ENCODE measurements at regions not wholly inside any gene's neighbourhood (a gene's known extent, or its start where the extent isn't known, plus 50 kb on each side); places are given as distances from the start of the nearest gene placed in this dataset.
"Not testable (repeated sequence)": the region's sequence is repeated elsewhere in the genome, so short reads cannot be mapped to it uniquely, and the experiment has no call there.

DNA sequence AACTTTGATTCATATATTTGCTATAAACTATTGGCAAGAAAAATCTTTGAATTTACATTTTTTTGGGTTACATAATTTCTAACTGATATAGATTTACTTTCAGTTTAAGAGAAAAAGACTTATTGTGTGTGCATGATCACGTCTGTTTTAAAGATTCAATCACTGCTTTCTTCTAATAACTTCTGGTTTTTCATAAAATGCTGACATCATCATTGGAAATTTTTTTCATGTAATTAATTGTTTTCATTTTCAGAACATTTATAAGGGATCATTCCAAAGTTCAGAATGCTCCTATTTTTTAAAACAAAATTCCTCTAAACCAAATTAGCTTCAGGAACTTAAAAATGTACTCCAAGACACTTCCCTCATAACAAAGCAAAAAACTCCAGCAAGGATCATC, 500.7 kb upstream of the GBE1 start:
- no peak for DNase-seq

DNA sequence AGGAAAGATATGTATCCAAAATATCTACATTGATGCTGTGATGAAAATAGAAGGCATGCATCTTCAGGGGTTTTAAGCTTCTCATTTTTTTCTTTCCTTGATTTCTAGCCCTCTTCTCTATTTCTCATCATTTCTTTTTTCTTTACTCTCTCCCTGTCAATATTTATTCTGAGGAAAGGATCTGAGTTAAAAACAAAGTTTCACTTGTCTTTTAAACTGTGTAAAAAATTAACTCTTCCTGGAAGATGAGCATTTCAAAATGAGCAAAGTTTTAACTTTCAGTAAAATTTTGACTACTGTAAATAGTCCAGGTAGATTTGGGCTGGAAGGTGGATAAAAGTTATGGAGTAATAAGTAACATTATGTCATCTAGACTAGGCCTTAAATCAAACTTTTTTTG, 500.2 kb upstream of the GBE1 start:
- no peak for DNase-seq

DNA sequence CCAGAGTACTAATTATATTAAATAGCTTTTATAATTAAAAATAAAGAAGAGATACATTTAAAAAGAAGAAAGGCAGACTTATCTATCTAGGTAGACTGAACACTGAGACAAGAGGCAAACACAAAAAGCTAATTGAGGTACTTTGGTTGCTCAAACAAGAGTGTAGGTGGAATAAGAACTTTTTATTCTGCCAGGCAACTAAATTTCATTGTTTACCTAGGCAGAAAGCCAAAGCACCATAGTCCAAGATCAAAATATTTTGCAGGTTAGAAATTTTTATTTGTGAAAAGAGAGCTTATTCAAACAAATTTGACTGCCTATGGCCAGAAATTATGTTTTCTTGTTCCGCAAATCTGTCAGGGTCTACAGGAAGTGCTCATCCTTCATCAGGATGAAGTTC, 499.6 kb upstream of the GBE1 start:
- DNase-seq = no peak

DNA sequence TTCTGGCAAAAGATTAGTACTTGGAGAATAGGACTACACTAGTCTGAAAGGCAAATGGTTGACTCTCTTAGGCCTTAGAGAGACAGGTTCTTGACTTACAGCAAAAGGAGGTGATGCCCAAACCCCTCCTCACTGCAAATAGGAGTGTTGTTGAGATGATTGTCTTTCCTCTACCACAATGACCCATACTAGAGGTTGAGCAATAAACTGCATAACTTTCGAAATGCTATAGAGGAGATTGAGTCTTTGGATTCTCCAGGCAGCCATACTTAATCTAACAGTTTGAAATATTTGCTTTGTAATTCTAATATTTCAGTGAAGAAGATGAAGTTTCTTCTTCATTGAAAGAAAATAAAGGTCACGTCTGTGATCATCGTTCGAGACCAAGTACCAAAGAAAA, 498.5 kb upstream of the GBE1 start:
- no peak for DNase-seq

DNA sequence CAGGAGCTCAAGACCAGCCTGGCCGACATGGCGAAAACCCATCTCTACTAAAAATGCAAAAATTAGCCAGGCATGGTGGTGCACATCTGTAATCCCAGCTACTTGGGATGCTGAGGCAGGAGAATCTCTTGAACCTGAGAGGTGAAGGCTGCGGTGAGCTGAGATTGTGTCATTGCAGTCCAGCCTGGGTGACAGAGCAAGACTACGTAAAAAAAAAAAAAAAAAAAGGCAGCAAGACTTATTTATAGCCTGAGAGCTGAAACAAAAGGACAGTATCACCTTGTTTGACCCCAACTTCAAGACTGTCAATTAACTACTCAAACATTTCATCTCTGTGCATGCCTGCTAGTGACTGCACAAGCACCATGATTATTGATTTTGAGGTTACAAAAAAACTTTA, 478.9 kb upstream of the GBE1 start:
- no peak for DNase-seq

DNA sequence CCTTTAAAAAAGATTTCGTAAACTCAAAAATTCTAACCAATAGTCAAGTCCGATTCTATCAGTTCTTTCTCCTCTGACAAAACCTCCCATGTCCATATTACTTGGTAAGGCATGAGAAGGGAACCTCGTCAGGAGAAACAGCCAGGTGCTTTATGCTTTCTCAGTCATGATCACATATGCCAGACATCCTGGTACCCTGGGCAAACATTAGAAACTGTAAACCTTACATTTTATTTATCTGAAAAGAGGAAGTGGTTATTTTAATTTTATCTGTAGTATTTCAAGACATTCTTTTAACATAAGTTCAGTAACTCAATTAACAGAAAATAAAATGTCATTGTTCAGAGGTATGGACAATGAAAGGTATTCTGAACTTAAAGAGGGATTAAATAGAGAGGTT, 474.8 kb upstream of the GBE1 start:
- no peak for DNase-seq

DNA sequence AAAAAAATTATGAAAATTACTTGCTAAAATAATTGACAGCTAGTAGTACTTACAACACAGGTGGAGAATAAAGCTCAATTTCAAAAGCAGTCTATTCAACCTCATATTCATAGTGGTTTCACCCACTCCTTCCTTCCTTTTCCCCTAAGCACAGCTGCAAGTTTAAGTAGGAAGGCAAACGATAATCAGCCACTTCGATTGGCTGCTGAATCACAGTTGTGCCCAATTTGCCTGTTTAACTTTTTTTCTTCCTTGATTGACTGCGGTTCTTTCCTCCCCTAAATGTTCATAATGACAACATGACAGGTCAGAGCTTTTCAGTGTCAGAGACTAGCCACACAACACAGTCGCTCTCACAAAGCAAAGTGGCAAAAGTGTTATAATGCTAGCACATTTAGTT, 468.0 kb upstream of the GBE1 start:
- no peak for DNase-seq

DNA sequence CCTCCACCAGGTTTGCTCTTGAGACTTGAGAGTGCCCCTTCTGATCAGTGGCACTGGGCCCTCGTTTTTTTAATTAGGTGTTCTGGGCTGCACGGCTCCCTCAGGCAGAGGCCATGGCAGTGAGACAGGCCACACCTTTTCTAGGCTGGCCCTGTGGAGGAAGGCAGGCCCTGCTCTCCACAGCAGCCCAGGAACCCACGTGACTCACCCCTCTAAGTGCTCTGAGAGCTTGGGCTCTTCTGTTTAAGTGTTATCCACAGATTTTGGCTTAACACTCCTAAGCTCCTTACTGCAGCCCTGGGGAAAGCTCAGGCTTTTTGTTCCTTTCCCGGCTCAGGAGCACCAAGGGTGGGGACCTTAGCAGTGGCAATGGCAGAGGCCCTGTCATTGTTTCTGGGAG, 463.2 kb upstream of the GBE1 start:
- DNase-seq = no peak

DNA sequence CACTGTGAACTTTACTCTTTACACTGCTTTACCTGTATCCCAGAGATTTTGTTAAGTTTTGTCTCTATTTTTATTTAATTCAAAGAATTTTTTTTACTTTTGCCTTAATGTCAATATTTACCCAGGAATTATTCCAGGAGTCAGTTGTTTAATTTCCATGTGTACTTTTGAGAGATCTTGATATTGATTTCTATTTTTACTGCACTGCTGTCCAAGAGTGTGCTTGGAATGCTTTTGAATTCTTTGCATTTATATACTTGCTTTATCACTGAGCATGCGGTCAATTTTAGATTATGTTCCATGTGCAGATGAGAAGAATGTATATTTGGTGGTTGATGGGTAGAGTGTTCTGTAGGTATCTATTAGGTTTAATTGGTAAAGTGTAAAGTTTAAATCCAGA, 461.0 kb upstream of the GBE1 start:
- no peak for DNase-seq

DNA sequence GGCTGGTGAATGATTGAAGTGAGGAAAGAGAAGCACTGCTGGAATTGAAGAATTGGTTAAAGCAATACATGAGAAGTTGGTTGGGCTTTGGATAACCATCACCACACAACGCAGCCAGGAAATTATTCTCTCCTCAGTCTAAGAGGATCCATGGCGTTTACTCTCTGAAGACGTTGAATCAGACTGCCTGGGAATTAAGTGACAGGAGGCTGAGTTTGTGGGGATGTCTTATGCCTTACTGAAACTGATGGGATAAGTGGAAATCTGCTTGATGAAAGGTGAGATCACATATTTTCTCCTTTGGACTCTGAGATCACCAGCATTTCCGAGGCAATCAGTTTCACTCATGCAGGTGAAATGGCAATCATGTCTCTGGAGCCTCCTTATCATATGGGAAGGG, 456.1 kb upstream of the GBE1 start:
- no peak for DNase-seq

DNA sequence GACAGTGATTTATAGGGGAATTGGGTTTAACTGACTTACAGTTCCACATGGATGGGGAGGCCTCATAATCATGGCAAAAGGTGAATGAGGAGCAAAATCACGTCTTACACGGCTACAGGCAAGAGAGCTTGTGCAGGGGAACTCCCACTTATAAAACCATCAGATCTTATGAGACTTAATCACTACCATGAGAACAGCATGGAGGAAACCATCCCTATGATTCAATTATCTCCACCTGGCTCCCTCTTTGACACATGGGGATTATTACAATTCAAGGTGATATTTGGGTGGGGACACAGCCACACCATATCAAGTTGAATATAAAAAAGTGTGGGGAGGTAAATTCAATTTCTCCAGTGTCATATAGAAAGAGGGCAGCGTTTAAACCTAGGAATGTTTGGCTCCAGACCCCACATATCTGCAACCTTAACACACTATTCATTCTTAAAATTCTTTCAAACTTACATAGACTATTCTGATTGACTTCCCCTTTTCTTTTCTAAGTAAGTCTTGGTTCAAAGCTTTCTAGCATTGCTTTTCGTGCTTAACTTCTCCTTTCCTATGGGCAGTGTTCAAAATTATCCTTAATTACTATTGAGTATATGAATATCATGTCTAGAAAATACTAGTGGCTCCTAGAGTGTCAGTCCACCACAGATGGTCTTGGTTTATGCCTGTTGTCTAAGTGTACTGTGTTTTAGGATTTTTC, 446.7 kb upstream of the GBE1 start:
- DNase-seq = no peak

DNA sequence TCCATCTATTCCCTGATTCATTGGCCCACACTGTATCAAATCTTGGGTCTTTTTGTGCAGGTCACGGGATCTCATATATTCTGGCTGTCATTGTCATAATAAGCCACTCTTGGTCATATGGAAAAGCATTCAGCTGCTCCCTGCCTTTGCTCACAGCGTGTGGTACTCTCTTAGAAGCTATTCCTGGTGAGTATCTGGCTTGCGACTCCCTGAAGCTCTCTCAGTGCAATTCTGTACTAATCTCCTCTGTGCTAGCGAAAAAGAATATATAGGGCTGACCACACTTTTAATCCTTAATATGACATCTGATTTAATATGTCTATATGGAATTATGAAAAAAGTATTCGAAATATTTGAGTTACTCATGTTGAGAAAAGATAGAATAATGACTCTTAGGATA, 440.8 kb upstream of the GBE1 start:
- DNase-seq = no peak

DNA sequence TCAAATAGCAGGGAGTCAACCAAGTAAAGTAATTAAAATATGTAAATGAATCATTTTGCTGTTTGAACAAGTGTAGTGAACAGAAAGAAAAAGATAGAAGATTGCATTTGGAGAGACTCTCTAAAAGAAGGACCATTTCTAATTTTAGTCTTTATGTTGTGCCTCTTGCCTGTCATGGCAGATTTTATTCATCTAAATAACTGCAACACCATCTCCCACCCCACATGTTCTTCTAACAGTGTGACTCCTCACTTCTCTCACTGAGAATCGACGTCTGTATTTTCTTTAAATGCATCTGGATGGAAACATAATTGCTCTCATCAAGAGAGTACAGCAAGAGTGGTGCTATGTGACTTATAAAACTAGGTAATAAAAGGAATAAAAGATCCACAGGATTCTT, 439.9 kb upstream of the GBE1 start:
- DNase-seq = no peak

DNA sequence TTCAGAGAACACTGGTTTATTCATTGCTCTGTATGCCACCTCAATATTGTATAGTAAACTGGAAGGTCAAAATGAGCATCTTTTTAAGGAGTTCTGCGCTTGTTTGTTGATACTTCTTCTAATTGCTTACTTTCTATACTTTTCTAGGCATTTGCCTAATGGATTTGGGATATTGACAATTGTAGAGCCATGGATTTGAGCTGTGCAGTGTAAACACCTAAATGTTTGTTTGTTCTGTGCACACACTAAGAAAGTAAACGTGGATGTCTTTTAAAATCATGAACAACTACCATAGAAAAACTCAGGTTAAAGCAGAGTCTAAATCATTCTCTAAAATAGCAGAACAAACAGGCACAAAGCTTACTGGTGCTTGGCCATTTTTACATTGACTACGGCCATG, 436.6 kb upstream of the GBE1 start:
- no peak for DNase-seq

DNA sequence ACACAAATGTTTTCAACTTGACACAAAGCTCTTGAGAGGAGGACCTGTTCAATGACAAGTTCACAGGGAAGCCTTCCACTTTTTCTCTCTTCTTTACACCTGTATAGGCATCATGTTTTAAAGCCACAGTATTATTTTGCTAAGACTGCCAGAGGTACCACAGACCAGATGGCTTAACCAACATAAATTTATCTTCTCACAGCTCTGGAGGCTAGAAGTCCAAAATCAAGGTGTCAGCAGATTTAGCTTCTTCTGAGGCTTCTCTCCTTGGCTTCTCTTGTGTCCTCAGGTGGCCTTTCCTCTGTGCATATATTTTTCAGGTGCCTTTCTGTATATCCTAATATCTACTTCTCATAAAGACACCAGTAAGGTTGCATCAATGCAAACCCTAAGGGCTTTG, 435.2 kb upstream of the GBE1 start:
- no peak for DNase-seq

DNA sequence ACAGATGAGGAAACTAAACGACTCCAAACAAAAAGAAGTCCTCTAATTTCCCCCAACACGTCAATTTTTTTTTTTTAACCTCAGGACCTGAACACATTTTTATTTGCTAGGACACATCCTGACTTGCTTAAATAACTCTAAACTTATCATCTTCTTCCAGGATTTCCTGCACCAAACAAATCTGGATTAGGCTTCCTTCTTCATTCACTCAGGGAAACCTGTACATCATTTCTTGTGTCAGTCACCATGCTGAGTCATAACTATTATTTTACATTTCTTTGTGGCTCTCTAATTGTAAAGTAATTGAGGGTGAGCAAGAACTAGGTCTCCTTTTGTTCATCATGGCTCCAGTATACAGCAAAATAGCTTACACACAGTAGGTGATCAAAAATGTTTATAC, 433.4 kb upstream of the GBE1 start:
- DNase-seq = no peak

DNA sequence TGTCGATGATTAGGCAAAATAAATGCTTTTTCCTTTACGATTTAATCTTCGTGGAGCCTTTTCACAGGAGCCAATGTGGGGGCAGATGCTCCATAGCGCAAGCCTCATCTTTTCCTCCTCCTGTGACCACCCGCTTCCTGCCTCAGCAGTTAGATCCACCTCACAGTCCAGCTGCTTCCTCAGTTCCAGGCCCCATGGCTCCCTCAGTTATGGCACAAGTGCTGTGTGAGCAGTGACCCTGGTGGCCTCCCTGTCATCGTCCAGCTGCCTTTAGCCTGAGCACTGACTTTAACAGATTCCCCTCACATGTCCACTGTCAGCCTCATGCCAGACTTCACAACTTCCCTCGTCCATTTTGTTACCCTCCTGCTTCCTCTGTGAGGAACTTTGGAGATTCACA, 424.6 kb upstream of the GBE1 start:
- DNase-seq = no peak

DNA sequence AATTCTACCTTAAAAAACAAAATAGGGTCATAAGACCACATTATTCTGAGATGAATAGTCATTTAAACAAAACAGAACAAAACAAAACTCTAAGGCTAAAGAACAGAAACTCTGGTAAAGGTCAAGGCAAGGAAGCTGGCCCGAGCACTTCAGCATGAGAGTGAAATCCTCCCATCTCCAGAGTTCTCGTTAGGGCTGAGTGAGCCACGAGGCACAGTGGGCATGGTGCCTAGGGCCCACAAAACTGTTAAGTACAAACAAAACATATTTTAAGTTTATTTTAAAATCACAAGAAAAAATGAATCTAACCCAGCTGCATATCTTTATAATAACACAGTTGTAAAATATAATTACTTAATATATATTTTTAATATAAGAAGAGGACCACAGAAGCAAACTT, 417.8 kb upstream of the GBE1 start:
- no peak for DNase-seq

DNA sequence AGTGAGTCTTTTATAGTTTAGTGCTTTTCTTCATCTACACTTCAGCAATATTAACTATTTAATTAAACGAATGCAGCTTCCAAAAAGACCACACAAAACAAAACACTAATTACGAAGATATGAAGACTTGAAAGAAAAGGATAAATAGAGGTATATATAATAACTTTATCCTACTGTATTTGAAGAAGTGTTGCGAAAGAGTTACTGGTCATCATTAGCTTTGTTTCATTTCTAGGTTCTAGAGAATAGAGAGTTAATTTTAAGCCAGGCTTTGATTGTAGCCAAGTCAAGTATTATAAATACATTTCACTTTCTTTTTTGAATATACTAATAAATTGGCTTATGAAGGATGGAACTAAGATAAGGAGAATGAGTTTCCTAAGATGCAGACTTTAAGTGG, 416.8 kb upstream of the GBE1 start:
- no peak for DNase-seq

DNA sequence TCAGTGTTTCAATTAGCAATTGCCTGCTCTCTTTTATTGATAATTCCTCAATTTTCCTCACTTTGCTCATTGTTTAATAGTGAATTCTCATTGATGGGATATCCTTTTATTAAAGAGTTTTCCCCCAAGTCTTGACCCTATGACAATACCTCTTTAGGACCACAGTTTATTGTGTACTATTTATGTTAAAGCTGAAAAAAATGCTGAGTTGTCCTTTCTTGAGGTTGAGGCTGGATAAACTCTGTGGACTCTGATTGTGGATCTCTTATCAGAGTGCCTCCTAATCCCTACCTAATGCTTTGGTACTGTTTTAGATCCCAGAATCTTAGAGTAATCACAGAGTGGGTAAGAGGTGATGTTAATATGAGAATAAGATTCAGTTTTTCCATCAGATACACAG, 416.3 kb upstream of the GBE1 start:
- DNase-seq = no peak

DNA sequence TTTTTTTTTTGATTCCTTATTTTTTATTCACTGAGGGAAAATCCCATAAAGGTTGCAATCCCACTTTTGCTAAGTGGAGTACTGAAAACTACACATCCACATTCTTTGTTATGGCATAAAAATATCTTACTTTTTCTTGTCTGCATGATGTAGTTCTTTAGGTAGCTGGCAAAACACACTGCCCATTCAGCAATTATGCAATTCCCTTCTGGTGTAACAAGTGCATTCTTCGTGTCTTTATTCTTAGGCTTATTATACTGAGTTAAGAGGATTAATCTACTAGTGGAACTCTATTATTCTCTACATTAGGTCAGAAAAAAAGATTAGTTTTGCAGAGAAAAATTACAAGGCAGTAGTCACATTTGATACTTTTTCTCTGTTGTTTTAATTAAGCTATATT, 403.8 kb upstream of the GBE1 start:
- DNase-seq = no peak

DNA sequence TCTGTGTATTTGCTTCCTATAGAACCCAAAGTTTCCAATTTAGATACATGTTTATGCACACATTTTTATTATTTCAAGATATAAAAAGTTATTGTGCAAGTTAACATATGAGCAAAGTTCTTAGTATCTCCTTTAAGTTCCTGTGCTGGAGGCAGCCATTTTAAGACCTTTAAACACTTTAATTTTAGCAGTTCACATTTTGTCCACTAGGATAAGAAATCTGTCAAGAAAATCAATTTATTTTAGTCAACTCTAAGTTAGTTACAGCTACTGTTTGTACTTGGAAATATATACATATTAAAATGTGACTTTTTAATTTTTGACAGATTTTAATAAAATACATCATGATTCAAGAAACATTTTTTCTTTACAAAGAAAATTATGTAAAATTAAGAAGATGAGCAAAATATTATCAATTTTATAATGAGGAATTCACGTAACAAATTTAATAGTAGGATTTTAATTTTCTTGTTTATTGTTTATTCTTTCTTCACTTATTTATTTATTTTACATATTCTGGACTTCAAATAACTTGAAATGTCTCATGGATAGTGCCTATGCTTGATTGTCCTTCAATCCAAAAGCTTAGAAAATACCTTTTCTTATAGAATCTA, 402.6 kb upstream of the GBE1 start:
- DNase-seq = no peak

DNA sequence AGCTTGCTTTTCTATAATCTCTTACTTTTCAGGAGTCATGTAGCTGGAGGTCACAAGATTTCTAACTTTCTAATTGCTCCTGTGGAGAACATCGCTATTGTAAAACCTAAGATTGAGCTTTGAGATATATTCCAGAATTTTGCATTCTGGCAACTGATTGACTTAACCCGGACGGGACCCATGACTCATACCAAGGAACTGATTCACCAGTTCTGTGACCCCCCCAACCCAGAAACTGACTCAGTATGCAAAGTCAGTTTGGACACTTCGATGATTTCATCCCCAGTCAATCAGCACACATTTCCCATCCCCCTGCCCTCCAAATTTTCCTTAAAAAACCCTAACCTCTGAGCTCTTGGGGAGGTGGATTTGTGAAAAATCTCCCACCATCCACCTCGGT, 396.5 kb upstream of the GBE1 start:
- DNase-seq = no peak

DNA sequence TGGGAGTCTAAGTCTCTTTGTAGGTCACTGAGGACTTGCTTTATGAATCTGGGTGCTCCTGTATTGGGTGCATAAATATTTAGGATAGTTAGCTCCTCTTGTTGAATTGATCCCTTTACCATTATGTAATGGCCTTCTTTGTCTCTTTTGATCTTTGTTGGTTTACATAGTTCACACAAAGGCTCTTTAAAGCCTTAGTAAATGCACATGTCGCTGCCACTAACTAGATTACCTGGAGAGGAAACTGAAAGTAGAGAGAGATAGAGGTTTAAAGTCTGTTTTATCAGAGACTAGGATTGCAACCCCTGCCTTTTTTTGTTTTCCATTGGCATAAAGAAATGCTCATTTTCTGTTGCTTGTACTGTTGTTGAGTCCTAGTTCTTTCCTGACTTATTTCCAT, 392.4 kb upstream of the GBE1 start:
- not testable (repeated sequence) for DNase-seq

DNA sequence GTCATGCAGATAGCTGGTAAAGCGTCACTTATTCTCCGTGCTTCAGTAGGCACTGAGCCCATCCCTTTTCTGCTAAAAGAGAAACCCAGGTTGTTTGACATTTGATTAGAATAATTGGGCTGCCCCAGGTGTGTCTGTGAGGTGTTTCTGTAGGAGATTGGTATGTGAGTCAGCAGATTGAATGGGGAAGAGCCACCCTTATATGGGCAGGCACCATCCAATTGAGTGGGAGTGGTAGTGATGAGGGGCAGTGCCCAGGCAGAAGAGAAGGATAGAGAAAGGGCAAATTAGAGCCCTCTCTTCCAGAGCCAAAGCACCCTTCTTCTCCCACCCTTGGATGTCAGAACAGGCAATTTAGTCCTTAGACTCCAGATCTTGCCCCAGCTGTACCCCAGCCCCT, 384.3 kb upstream of the GBE1 start:
- DNase-seq = no peak

Data from skin of body (tissue), 1 donor.